ENCODE measurements at regions not wholly inside any gene's neighbourhood (a gene's known extent, or its start where the extent isn't known, plus 50 kb on each side); places are given as distances from the start of the nearest gene placed in this dataset.

- H3K27ac ChIP-seq (ENCODE audit: insufficient read depth, low read depth, low read length, poor library complexity, severe bottlenecking), result no peak overlapping the region
- H3K36me3 ChIP-seq (ENCODE audit: control insufficient read depth, insufficient read depth, low read length), result no peaks in the 10 kb centered on the region
- H3K4me3 ChIP-seq (ENCODE audit: insufficient read depth, low read depth, low read length), result no peak overlapping the region
- WGBS, 2 experiments, result 84 to 85% methylated on average over 8 of the region's 8 CpGs
- no peaks in the 10 kb centered on the region for H3K9me3 ChIP-seq (ENCODE audit: control insufficient read depth, low read length)
- H3K27me3 ChIP-seq (ENCODE audit: control insufficient read depth, insufficient read depth, low read length, poor library complexity, severe bottlenecking), result no peaks in the 10 kb centered on the region
- H3K4me1 ChIP-seq (ENCODE audit: control insufficient read depth, insufficient read depth, low read length), result no peaks in the 10 kb centered on the region
Observed at GRCh38 chr2:54360055-54360792, 95.9 kb upstream of the SPTBN1 start.

- 92 to 94% methylated on average over 1 to 3 of the region's 3 CpGs for WGBS, 2 experiments
- no peaks in the 10 kb centered on the region for H3K4me1 ChIP-seq (ENCODE audit: control insufficient read depth, insufficient read depth, low read length)
- no peaks in the 10 kb centered on the region for H3K27me3 ChIP-seq (ENCODE audit: control insufficient read depth, insufficient read depth, low read length, poor library complexity, severe bottlenecking)
Observed at GRCh38 chr2:54364409-54364808, 91.7 kb upstream of the SPTBN1 start.

GRCh38 chr2:54365661-54366060, 90.5 kb upstream of the SPTBN1 start:
- Histone ChIP-seq H3K27me3 (ENCODE audit: control insufficient read depth, insufficient read depth, low read length, poor library complexity, severe bottlenecking) (no peaks in the 10 kb centered on the region), H3K27ac (ENCODE audit: insufficient read depth, low read depth, low read length, poor library complexity, severe bottlenecking) (no peak overlapping the region), H3K4me1 (ENCODE audit: control insufficient read depth, insufficient read depth, low read length) (no peaks in the 10 kb centered on the region), H3K4me3 (ENCODE audit: insufficient read depth, low read depth, low read length) (no peak overlapping the region), H3K36me3 (ENCODE audit: control insufficient read depth, insufficient read depth, low read length) (no peaks in the 10 kb centered on the region), H3K9me3 (ENCODE audit: control insufficient read depth, low read length) (peaks cover 4% of the 10 kb centered on the region)
- 83 to 100% methylated on average over 1 of the region's 1 CpG for WGBS, 2 experiments

More at GRCh38 chr2:54364409-54364808, 91.7 kb upstream of the SPTBN1 start:
- Histone ChIP-seq H3K4me3 (ENCODE audit: insufficient read depth, low read depth, low read length) (no peak overlapping the region), H3K36me3 (ENCODE audit: control insufficient read depth, insufficient read depth, low read length) (no peaks in the 10 kb centered on the region), H3K9me3 (ENCODE audit: control insufficient read depth, low read length) (peaks cover 4% of the 10 kb centered on the region), H3K27ac (ENCODE audit: insufficient read depth, low read depth, low read length, poor library complexity, severe bottlenecking) (no peak overlapping the region)

- no peaks in the 10 kb centered on the region for H3K27me3 ChIP-seq (ENCODE audit: control insufficient read depth, insufficient read depth, low read length, poor library complexity, severe bottlenecking)
- WGBS, 2 experiments, result 87% methylated on average over 2 of the region's 3 CpGs; no CpG with 5 or more reads in 1 of the 2 experiments
Observed at GRCh38 chr2:54366487-54367280, 89.4 kb upstream of the SPTBN1 start.

GRCh38 chr2:54370405-54371104, 85.6 kb upstream of the SPTBN1 start:
- H3K27ac ChIP-seq (ENCODE audit: insufficient read depth, low read depth, low read length, poor library complexity, severe bottlenecking), result no peak overlapping the region
- peaks cover 4% of the 10 kb centered on the region for H3K9me3 ChIP-seq (ENCODE audit: control insufficient read depth, low read length)
- H3K36me3 ChIP-seq (ENCODE audit: control insufficient read depth, insufficient read depth, low read length), result no peaks in the 10 kb centered on the region
- WGBS, 2 experiments, result 78% methylated on average over 7 of the region's 7 CpGs
- no peaks in the 10 kb centered on the region for H3K4me1 ChIP-seq (ENCODE audit: control insufficient read depth, insufficient read depth, low read length)
- no peak overlapping the region for H3K4me3 ChIP-seq (ENCODE audit: insufficient read depth, low read depth, low read length)
- no peaks in the 10 kb centered on the region for H3K27me3 ChIP-seq (ENCODE audit: control insufficient read depth, insufficient read depth, low read length, poor library complexity, severe bottlenecking)

More at GRCh38 chr2:54366487-54367280, 89.4 kb upstream of the SPTBN1 start:
- no peaks in the 10 kb centered on the region for H3K36me3 ChIP-seq (ENCODE audit: control insufficient read depth, insufficient read depth, low read length)
- H3K9me3 ChIP-seq (ENCODE audit: control insufficient read depth, low read length), result peaks cover 4% of the 10 kb centered on the region
- H3K27ac ChIP-seq (ENCODE audit: insufficient read depth, low read depth, low read length, poor library complexity, severe bottlenecking), result no peak overlapping the region
- no peak overlapping the region for H3K4me3 ChIP-seq (ENCODE audit: insufficient read depth, low read depth, low read length)
- H3K4me1 ChIP-seq (ENCODE audit: control insufficient read depth, insufficient read depth, low read length), result no peaks in the 10 kb centered on the region

GRCh38 chr2:54371460-54372065, 84.6 kb upstream of the SPTBN1 start:
- Histone ChIP-seq H3K36me3 (ENCODE audit: control insufficient read depth, insufficient read depth, low read length) (no peaks in the 10 kb centered on the region), H3K27ac (ENCODE audit: insufficient read depth, low read depth, low read length, poor library complexity, severe bottlenecking) (no peak overlapping the region), H3K4me1 (ENCODE audit: control insufficient read depth, insufficient read depth, low read length) (no peaks in the 10 kb centered on the region), H3K4me3 (ENCODE audit: insufficient read depth, low read depth, low read length) (no peak overlapping the region), H3K27me3 (ENCODE audit: control insufficient read depth, insufficient read depth, low read length, poor library complexity, severe bottlenecking) (no peaks in the 10 kb centered on the region), H3K9me3 (ENCODE audit: control insufficient read depth, low read length) (no peaks in the 10 kb centered on the region)
- 94 to 95% methylated on average over 7 of the region's 7 CpGs for WGBS, 2 experiments

- Histone ChIP-seq H3K27ac (ENCODE audit: insufficient read depth, low read depth, low read length, poor library complexity, severe bottlenecking) (no peak overlapping the region), H3K9me3 (ENCODE audit: control insufficient read depth, low read length) (no peaks in the 10 kb centered on the region), H3K27me3 (ENCODE audit: control insufficient read depth, insufficient read depth, low read length, poor library complexity, severe bottlenecking) (no peaks in the 10 kb centered on the region), H3K36me3 (ENCODE audit: control insufficient read depth, insufficient read depth, low read length) (no peaks in the 10 kb centered on the region), H3K4me1 (ENCODE audit: control insufficient read depth, insufficient read depth, low read length) (no peaks in the 10 kb centered on the region), H3K4me3 (ENCODE audit: insufficient read depth, low read depth, low read length) (no peak overlapping the region)
- WGBS, 2 experiments, result 90 to 93% methylated on average over 4 of the region's 4 CpGs
Observed at GRCh38 chr2:54372361-54372760, 83.8 kb upstream of the SPTBN1 start.

GRCh38 chr2:54373855-54374254, 82.3 kb upstream of the SPTBN1 start:
- no peaks in the 10 kb centered on the region for H3K4me1 ChIP-seq (ENCODE audit: control insufficient read depth, insufficient read depth, low read length)
- H3K27ac ChIP-seq (ENCODE audit: insufficient read depth, low read depth, low read length, poor library complexity, severe bottlenecking), result no peak overlapping the region
- H3K27me3 ChIP-seq (ENCODE audit: control insufficient read depth, insufficient read depth, low read length, poor library complexity, severe bottlenecking), result no peaks in the 10 kb centered on the region
- H3K9me3 ChIP-seq (ENCODE audit: control insufficient read depth, low read length), result no peaks in the 10 kb centered on the region
- H3K36me3 ChIP-seq (ENCODE audit: control insufficient read depth, insufficient read depth, low read length), result no peaks in the 10 kb centered on the region
- 92 to 94% methylated on average over 3 of the region's 3 CpGs for WGBS, 2 experiments
- H3K4me3 ChIP-seq (ENCODE audit: insufficient read depth, low read depth, low read length), result no peak overlapping the region

- H3K27me3 ChIP-seq (ENCODE audit: control insufficient read depth, insufficient read depth, low read length, poor library complexity, severe bottlenecking), result no peaks in the 10 kb centered on the region
- H3K27ac ChIP-seq (ENCODE audit: insufficient read depth, low read depth, low read length, poor library complexity, severe bottlenecking), result no peak overlapping the region
- no peak overlapping the region for H3K4me3 ChIP-seq (ENCODE audit: insufficient read depth, low read depth, low read length)
- WGBS, 2 experiments, result 90 to 98% methylated on average over 4 to 5 of the region's 5 CpGs
- no peaks in the 10 kb centered on the region for H3K4me1 ChIP-seq (ENCODE audit: control insufficient read depth, insufficient read depth, low read length)
- no peaks in the 10 kb centered on the region for H3K9me3 ChIP-seq (ENCODE audit: control insufficient read depth, low read length)
- no peaks in the 10 kb centered on the region for H3K36me3 ChIP-seq (ENCODE audit: control insufficient read depth, insufficient read depth, low read length)
Observed at GRCh38 chr2:54374591-54375364, 81.3 kb upstream of the SPTBN1 start.

Data from ectodermal cell (in vitro differentiated cells).